Omental fat pad (tissue), 3 donors: ENCODE measurements at regions not wholly inside any gene's neighbourhood (a gene's known extent, or its start where the extent isn't known, plus 50 kb on each side); places are given as distances from the start of the nearest gene placed in this dataset.

Source experiments
- ATAC-seq: fragments of 150-250 bp; one replicate; pipeline ENCODE4 v1.9.1; 2016; ENCODE audit warnings: mild to moderate bottlenecking, moderate library complexity; ENCODE audit not compliant: low FRiP score
- DNase-seq: peaks from one replicate; pipeline ENCODE4 v3.0.0-alpha.2; 2019; ENCODE audit warnings: low spot score
- TF ChIP-seq, protein P1 (sequence below), 3 donors: fragments of 450-650 bp; IDR thresholded peaks; one replicate each; pipeline ENCODE4 v1.5.1; 2016 to 2017; ENCODE audit warnings: antibody characterized with exemption in 3 of 3, mild to moderate bottlenecking in 3 of 3, moderate library complexity in 2 of 3

DNA sequence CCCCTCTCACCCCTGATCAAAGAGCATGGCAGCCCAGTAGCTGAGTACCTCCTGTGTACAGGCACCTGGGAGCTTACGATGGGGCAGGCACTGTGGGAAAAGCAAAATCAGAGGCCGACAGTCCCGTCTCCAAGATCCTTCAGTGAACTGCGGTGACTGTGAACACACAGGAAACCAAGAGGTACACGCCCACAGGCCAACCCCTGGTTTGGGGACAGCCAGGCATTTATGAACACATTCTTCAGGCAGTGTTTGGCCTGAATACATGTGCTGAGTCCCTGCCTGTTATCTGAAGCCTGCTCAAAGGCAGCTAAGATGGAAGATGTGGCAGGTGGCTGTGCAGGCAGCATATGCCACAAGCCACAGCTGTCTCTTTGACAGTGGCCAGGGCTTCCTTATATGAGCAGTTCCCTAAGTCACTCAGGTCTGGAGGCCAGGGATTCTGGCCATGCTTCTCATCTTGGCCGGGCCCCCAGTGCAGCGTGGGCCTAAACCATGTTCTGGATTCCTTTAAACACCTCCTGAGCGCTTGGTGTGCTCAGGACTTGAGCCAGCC lies 123.6 kb downstream of the UQCRFS1 start:
- TF ChIP-seq, protein P1, sequence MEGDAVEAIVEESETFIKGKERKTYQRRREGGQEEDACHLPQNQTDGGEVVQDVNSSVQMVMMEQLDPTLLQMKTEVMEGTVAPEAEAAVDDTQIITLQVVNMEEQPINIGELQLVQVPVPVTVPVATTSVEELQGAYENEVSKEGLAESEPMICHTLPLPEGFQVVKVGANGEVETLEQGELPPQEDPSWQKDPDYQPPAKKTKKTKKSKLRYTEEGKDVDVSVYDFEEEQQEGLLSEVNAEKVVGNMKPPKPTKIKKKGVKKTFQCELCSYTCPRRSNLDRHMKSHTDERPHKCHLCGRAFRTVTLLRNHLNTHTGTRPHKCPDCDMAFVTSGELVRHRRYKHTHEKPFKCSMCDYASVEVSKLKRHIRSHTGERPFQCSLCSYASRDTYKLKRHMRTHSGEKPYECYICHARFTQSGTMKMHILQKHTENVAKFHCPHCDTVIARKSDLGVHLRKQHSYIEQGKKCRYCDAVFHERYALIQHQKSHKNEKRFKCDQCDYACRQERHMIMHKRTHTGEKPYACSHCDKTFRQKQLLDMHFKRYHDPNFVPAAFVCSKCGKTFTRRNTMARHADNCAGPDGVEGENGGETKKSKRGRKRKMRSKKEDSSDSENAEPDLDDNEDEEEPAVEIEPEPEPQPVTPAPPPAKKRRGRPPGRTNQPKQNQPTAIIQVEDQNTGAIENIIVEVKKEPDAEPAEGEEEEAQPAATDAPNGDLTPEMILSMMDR (IDR thresholded peaks at IDR 0.05) = no peak
- DNase-seq (no peak), ATAC-seq (no peak)

DNA sequence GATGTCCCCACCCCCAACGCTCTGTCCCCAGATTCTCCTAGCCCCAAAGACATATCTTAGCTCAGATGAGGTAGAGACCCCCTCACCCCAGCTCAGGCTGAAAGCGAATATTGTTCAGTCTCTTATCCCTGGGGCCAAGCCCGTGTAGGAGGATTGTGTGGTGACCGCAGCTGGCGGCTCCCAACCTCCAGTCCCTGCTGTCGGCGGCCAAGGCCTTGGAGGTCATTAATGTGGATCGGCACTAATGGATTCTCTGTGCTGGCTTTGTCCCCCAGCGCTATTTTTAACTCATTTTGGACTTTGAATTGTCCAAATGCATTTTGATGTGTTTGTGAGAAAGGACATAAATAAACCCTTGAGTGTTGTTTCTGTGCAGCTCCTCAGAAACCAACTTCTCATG lies 124.2 kb downstream of the UQCRFS1 start:
- no peak for DNase-seq
- TF ChIP-seq, protein P1 (IDR thresholded peaks at IDR 0.05) = no peak
- ATAC-seq = no peak

DNA sequence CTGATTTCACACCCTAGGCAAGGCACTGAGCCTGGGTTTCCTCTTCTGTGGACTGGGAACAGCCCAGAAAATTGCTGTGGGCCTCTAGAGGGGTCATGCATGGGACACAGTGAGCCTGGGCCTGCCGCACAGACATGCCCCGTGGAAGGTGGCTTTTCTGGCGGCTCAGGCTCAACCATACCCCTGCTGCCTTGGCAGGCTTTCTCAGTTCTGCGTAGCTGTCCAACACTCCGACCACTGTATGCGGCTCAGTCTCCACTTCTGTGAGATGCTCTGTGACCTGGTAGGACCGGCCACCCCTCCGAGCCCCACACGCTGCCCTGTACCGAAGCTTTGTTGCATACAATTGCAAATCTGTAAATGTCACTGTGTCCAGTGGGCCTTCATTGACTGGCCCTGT lies 126.3 kb downstream of the UQCRFS1 start:
- TF ChIP-seq, protein P1 (IDR thresholded peaks at IDR 0.05) = no peak
- no peak for ATAC-seq
- no peak for DNase-seq

DNA sequence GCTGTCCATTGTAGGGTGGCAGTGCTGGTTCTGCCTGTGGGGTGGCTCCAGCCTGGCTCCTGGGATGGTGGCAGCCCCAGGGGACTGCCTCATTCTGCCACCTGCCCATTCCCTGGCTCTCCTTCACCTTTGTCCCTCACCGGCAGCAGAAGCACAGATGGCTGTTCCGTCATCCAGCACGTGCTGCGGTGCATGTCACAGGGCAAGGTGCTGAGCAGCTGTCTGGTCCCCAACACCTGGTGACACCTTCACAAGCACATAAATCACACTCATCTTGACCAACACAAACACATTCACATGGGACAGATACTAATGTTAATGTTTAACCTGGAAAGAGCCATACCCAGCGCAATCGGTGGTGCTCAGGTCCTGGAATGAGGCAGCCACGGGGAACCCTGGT lies 126.8 kb downstream of the UQCRFS1 start:
- no peak for ATAC-seq
- TF ChIP-seq, protein P1 (IDR thresholded peaks at IDR 0.05) = no peak
- DNase-seq = no peak

DNA sequence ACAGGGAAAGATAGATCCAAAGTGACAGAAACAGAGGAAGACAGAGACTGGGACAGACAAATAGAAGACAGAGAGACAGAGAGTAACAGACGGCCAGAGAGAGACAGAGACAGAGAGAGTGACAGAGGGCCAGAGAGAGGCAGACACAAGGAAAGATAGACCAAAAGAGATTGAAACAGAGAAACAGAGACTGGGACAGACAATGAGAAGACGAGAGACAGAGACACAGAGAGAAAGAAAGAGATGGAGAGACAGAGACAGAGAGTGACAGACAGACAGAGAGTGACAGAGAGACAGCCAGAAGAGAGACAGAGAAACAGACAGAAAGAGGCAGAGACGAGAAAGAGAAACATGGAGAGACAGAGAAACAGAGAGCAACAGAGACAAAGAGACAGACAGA lies 127.3 kb downstream of the UQCRFS1 start:
- ATAC-seq (no peak), DNase-seq (no peak)
- TF ChIP-seq, protein P1 (IDR thresholded peaks at IDR 0.05) = no peak

DNA sequence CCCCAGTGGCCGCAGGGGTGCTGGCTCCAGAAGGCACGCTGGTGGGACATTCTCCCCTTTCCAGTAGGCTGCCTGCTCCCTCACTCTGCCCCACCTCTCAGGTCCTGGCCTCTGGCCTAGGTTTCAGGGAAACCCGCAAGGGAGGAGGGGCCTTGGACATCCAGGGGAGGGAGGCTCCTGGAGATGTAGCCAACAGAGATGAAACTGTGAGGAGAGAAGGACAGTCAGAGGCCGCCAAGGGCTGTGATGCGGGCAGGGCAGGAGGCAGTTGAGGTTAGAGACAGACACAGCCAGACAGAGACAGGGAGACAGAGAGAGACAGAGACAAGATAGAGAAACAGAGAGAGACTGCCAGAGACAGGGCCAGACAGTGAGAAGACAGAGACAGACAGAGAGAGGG lies 127.7 kb downstream of the UQCRFS1 start:
- no peak for ATAC-seq
- TF ChIP-seq, protein P1 (IDR thresholded peaks at IDR 0.05) = no peak
- no peak for DNase-seq

DNA sequence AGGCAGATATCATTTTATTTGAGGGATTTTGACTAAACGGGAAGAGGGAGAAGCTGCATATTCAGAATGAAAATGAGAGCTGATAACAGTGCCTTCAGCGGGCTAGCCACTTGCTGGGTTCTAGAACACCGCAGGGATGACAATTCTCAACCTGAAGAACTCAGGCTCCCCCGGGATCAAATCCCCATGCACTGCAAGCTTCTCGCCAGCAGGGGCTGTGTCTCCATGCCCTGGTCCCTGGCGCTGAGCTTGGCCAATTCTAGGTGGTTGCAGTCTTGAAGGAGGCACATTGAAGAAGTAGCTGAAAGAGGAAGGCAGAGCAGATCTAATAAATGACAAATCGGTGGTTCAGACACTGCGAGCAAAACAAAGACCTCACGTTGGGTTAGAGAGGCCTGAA lies 128.7 kb downstream of the UQCRFS1 start:
- TF ChIP-seq, protein P1 (IDR thresholded peaks at IDR 0.05) = no peak

More for the DNA sequence above, 128.7 kb downstream of the UQCRFS1 start:
- DNase-seq = no peak
- ATAC-seq = no peak
